ENCODE measurements at regions not wholly inside any gene's neighbourhood (a gene's known extent, or its start where the extent isn't known, plus 50 kb on each side); places are given as distances from the start of the nearest gene placed in this dataset.

DNA sequence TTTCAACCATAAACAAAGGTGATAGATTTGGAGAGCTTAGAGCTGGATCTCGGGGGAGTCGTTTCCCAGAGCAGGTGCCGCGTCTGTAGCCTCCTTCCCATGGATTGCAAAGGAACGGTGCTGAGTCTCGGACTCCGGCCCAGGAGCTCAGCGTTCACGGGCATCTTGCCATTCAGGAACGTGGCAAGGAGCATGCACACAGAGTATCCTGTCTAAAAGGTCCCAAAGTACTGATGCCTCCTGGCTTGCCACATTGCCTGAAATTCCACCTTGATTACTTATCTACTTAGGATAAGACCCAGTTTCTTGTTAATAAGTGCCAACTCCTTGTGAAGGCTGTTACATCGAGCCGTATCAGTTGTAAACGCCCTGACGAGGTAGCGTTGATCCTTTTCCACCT is 197.8 kb upstream of the MYT1L start:
- TF ChIP-seq EZH2 (IDR thresholded peaks at IDR 0.05) (no peak), POLR2A (IDR thresholded peaks at IDR 0.05; ENCODE audit: borderline replicate concordance, extremely low read depth, insufficient read depth, insufficient read length) (no peak), SP1 (IDR thresholded peaks at IDR 0.05; ENCODE audit: low read depth) (no peak), POLR2AphosphoS5 (IDR thresholded peaks at IDR 0.05; ENCODE audit: low read depth, low read length) (no peak), RAD21 (IDR thresholded peaks at IDR 0.05; ENCODE audit: low read depth) (no peak), ZFX (IDR thresholded peaks at IDR 0.05) (no peak), CBX3 (IDR thresholded peaks at IDR 0.05; ENCODE audit: low read depth) (no peak)
- TF ChIP-seq, protein P1, sequence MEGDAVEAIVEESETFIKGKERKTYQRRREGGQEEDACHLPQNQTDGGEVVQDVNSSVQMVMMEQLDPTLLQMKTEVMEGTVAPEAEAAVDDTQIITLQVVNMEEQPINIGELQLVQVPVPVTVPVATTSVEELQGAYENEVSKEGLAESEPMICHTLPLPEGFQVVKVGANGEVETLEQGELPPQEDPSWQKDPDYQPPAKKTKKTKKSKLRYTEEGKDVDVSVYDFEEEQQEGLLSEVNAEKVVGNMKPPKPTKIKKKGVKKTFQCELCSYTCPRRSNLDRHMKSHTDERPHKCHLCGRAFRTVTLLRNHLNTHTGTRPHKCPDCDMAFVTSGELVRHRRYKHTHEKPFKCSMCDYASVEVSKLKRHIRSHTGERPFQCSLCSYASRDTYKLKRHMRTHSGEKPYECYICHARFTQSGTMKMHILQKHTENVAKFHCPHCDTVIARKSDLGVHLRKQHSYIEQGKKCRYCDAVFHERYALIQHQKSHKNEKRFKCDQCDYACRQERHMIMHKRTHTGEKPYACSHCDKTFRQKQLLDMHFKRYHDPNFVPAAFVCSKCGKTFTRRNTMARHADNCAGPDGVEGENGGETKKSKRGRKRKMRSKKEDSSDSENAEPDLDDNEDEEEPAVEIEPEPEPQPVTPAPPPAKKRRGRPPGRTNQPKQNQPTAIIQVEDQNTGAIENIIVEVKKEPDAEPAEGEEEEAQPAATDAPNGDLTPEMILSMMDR (IDR thresholded peaks at IDR 0.05 in 2 of 3, conservative IDR thresholded peaks at IDR 0.05 in 1 of 3; ENCODE audit: borderline replicate concordance in 1 of 3, insufficient read depth in 1 of 3, low read depth in 2 of 3, low read length in 2 of 3), result no peak
- TF ChIP-seq, protein P2, sequence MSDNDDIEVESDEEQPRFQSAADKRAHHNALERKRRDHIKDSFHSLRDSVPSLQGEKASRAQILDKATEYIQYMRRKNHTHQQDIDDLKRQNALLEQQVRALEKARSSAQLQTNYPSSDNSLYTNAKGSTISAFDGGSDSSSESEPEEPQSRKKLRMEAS (IDR thresholded peaks at IDR 0.05), result no peak

All from HCT116 (cell line).